A549 (cell line): ENCODE measurements at regions not wholly inside any gene's neighbourhood (a gene's known extent, or its start where the extent isn't known, plus 50 kb on each side); places are given as distances from the start of the nearest gene placed in this dataset.

Source experiments
- EP300 ChIP-seq, 2 experiments: fragments of >200 bp; sonication (Bioruptor Twin); formaldehyde crosslinking; IDR thresholded peaks; 2 replicates in 1 of 2; 3 replicates in 1 of 2; pipeline ENCODE4 v1.6.1; 2016 to 2017
- HES2 ChIP-seq: fragments of >200 bp; sonication (Bioruptor Twin); formaldehyde crosslinking; IDR thresholded peaks from 2 replicates; pipeline ENCODE4 v1.6.1; 2016
- POLR2A ChIP-seq: IDR thresholded peaks from 2 replicates; pipeline ENCODE4 v1.6.1; 2012; ENCODE audit warnings: mild to moderate bottlenecking, low read length

GRCh38 chr9:19533373-19533772 is 124.6 kb downstream of the ACER2 start:
- TF ChIP-seq POLR2A (no peak), EP300 (IDR thresholded peaks at IDR 0.05) (no peak), HES2 (no peak)
